GM12864 (cell line): ENCODE measurements at regions not wholly inside any gene's neighbourhood (a gene's known extent, or its start where the extent isn't known, plus 50 kb on each side); places are given as distances from the start of the nearest gene placed in this dataset.

Experiments
- DNase-seq: peaks from one replicate; pipeline ENCODE4 v3.0.0-alpha.2; 2011; ENCODE audit warnings: low read depth
- H3K4me3 ChIP-seq: 2 replicates; pipeline ENCODE4 v1.5.1; 2011; ENCODE audit warnings: mild to moderate bottlenecking, low read depth, low read length, control low read depth
- TF ChIP-seq, protein P1 (sequence below): IDR thresholded peaks from 2 replicates; pipeline ENCODE4 v1.5.1; 2011; ENCODE audit warnings: low read depth, mild to moderate bottlenecking, moderate library complexity, low read length, control low read depth, inconsistent platforms; ENCODE audit errors: missing control alignments

DNA sequence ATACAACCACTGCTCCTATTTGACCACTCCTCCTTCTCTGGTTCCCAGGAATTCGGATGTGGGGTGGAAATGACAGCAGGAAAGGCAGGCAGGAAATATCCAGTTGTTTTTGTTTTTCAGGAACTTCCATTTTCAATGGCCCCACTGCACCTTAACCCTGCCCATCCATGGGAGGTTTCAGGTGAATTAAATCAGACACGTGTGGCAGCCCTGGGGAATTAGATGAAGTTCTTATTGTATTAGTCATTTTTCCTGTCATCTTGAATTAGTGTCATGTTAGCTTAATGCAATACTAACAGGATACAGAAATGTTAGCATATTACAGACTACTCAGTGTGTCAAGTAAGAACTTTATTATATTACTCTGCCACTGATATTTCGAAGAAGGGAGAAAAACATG is 146.4 kb downstream of the CHD9NB start:
- no peak overlapping the region for H3K4me3 ChIP-seq
- no peak for DNase-seq
- TF ChIP-seq, protein P1, sequence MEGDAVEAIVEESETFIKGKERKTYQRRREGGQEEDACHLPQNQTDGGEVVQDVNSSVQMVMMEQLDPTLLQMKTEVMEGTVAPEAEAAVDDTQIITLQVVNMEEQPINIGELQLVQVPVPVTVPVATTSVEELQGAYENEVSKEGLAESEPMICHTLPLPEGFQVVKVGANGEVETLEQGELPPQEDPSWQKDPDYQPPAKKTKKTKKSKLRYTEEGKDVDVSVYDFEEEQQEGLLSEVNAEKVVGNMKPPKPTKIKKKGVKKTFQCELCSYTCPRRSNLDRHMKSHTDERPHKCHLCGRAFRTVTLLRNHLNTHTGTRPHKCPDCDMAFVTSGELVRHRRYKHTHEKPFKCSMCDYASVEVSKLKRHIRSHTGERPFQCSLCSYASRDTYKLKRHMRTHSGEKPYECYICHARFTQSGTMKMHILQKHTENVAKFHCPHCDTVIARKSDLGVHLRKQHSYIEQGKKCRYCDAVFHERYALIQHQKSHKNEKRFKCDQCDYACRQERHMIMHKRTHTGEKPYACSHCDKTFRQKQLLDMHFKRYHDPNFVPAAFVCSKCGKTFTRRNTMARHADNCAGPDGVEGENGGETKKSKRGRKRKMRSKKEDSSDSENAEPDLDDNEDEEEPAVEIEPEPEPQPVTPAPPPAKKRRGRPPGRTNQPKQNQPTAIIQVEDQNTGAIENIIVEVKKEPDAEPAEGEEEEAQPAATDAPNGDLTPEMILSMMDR, result no peak

DNA sequence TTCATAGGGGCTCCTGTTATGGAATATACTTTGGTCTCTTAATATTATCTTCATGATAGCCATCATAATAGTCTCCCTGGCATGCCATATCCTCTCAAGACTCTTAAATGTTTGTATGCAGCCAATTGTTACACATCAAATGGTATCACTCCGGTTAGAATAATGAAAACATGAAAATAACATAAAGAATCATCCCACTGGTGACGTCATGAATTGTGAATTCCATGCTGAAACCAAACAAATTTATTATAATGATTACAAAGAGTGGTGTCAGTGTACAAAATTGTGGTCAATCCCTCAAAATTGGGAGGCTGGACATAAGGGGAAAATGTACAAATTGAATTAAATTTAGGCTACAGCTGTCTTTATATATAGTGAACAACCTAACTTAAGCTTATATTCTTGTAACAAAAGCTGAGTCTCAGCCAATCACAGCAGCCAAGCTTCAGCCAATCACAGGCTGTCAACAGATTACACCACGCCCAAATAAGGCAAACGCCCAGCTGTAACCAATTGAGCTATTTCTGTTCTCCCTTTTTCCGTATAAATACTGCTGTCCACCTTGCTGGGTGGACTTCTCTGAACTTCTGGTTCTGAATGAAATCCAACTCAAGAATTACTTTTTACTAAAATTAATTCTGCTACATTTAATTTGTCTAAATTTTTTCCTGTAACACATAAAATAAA is 156.1 kb downstream of the CHD9NB start:
- DNase-seq, result no peak

DNA sequence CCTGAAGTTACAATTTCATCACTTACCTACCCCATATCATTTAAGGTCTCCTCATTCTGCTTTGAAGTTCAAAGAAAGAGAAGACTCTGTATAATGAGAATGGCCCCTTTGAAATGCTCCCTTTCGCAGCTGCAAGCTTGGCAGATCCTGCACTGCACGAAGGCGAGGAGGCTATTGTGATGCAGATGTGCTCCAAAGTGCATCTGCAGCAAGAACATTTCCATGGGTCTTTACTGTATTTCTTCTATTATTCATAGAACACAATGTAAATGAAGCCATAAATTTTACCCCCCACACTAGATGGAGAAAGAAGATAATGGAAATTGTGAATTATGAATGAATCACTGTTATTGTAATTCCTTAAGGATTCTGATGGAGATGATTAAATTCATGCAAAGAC is 178.7 kb downstream of the CHD9NB start:
- TF ChIP-seq, protein P1, result no peak
- H3K4me3 ChIP-seq, result no peak overlapping the region
- no peak for DNase-seq

More for the DNA sequence above, 156.1 kb downstream of the CHD9NB start:
- TF ChIP-seq, protein P1, result no peak
- no peak overlapping the region for H3K4me3 ChIP-seq

DNA sequence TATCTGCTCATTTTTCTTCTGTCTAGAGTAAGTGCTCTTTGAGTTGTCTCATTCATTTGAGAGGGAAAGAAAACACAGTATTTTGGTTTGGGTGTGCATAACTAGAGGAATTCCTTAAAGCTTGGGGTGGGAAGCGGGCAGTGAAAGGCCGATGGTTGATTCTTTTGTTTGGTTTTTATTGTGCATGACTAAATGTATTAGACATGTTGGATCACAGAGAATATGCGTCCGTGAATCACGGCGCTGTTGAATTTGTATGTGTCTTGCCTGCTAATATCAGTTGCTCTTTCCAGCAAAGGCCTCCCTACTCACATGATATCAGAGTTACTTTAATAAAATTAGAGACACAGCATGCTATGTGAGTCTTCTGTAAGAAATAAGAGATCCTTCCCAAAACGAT is 180.0 kb downstream of the CHD9NB start:
- H3K4me3 ChIP-seq, result no peak overlapping the region
- TF ChIP-seq, protein P1, result no peak
- no peak for DNase-seq

DNA sequence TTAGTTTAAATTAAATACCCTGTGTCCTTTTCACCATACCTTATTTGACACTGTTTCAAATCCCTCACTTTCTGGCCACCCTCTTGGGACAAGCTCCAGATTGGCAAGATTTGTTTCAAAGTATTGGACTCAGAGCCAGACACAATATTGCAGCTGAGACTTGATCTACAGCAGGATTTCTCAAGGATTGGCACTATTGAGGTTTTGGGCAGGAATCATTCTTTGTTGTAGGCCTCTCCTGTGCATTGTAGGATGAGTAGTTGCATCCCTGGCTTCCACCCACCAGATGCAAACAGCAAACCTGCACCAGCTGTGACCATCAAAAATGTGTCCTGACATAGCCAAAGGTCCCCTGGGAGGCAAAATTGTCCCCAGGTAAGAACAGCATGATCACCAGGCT is 181.2 kb downstream of the CHD9NB start:
- TF ChIP-seq, protein P1, result no peak
- DNase-seq, result no peak
- H3K4me3 ChIP-seq, result no peak overlapping the region

DNA sequence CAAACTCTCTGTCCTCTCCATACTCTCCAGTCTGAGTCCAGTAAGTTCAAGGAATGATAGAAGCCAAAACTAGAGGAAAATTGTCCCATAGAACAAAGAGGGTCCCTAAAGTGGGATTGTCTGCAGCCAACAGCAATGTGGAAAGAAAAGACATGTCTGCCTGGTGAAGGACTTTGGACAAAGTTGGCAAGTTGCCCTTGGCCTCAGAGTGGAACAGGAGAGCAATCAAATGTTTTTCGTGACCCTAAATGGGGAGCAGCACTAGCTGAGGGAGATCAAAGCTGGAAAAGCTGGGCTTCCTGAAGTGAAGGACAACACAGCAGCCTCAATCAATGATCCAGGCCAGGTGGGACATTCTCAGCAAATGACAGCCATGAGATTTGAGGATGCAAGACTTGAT is 183.5 kb downstream of the CHD9NB start:
- TF ChIP-seq, protein P1, result no peak
- no peak for DNase-seq
- H3K4me3 ChIP-seq, result no peak overlapping the region

DNA sequence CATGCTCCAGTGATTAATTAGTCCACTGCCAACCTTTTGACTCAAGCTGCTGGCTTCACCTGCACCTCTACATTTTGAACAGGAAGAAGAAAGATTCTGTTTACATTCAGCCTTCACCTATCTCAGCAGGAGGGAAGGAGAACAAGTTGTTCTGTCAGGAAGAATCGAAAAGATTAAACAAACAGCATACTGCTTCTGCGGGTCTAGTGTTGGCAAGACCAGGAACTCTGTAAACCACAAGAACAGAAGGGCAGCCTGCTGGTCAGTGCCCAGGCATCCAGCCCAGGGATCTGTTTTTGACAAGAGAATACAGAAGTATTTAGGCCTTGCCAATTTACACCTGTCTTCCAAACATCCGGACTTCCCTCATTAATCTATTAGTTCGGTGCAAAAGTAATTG is 189.7 kb downstream of the CHD9NB start:
- no peak for DNase-seq
- TF ChIP-seq, protein P1, result no peak
- H3K4me3 ChIP-seq, result no peak overlapping the region
